Muscle layer of duodenum (tissue), 2 donors: ENCODE measurements at regions not wholly inside any gene's neighbourhood (a gene's known extent, or its start where the extent isn't known, plus 50 kb on each side); places are given as distances from the start of the nearest gene placed in this dataset.

Source experiments
- H3K27ac ChIP-seq: one replicate; pipeline ENCODE4 v1.7.0; 2013; ENCODE audit warnings: mild to moderate bottlenecking, low read length
- H3K27me3 ChIP-seq: one replicate; pipeline ENCODE4 v1.7.0; 2013; ENCODE audit warnings: low read depth, mild to moderate bottlenecking, control low read depth, low read length
- H3K36me3 ChIP-seq, 2 donors: one replicate each; pipeline ENCODE4 v1.7.0; 2013; ENCODE audit warnings: low read length in 2 of 2, control low read depth in 1 of 2, mild to moderate bottlenecking in 1 of 2; ENCODE audit not compliant: insufficient read depth in 2 of 2, control insufficient read depth in 1 of 2
- H3K4me1 ChIP-seq, 2 donors: one replicate each; pipeline ENCODE4 v1.7.0; 2013; ENCODE audit warnings: low read length in 2 of 2, mild to moderate bottlenecking in 2 of 2, control low read depth in 1 of 2, moderate library complexity in 1 of 2; ENCODE audit not compliant: insufficient read depth in 2 of 2, control insufficient read depth in 1 of 2
- H3K4me3 ChIP-seq, 2 donors: one replicate each; pipeline ENCODE4 v1.7.0; 2013; ENCODE audit warnings: low read length in 2 of 2, low read depth in 1 of 2, mild to moderate bottlenecking in 1 of 2
- H3K9me3 ChIP-seq, 2 donors: one replicate each; pipeline ENCODE4 v1.7.0; 2013; ENCODE audit warnings: low read length in 2 of 2, control low read depth in 1 of 2, mild to moderate bottlenecking in 1 of 2; ENCODE audit not compliant: control insufficient read depth in 1 of 2
- donor health status: healthy.

DNA sequence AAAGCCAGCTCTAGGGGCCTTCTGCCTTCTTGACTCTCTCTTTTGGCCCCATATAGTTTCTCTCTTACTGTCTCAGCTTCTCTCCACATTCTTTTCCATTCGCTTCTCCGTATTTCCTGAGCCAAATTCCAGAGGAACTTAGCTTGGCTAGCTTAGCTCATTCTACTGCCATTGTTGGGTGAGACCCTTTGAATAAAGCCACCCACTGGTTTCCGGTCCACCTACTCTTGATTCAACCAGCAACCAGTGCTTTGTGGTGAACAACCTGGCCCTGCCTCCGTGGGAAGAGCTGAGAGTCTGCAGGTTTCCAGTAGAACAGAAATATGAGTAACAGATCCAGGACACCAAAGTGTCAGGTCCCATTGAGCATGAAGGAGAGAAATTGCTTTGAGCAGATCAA is 81.3 kb upstream of the ARHGAP20 start:
- no peaks in the 10 kb centered on the region for H3K4me1 ChIP-seq
- no peaks in the 10 kb centered on the region for H3K36me3 ChIP-seq
- no peak overlapping the region for H3K27ac ChIP-seq
- H3K9me3 ChIP-seq, result no peaks in the 10 kb centered on the region
- no peaks in the 10 kb centered on the region for H3K27me3 ChIP-seq
- no peak overlapping the region for H3K4me3 ChIP-seq

DNA sequence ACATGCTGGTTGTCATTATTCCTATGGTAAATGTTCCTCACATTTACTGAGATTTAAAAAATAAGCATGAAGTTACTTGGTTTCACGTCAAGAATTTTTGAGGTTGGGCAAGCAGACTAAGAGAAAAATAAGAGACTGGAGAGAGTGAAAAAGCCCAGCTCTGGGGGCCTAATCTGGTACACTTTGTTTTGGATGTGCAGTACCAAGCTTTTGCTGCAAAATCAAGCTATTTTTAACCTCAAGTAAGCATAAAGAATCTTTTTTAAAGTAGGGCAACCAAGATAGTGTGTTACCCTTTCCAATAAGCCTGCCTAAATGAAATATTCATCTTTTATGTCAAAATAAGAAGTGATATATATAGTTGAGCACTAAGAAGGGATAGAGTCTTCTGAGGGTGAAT is 79.4 kb upstream of the ARHGAP20 start:
- no peaks in the 10 kb centered on the region for H3K9me3 ChIP-seq
- H3K36me3 ChIP-seq, result no peaks in the 10 kb centered on the region
- no peak overlapping the region for H3K4me3 ChIP-seq
- H3K4me1 ChIP-seq, result no peaks in the 10 kb centered on the region
- no peaks in the 10 kb centered on the region for H3K27me3 ChIP-seq
- no peak overlapping the region for H3K27ac ChIP-seq

DNA sequence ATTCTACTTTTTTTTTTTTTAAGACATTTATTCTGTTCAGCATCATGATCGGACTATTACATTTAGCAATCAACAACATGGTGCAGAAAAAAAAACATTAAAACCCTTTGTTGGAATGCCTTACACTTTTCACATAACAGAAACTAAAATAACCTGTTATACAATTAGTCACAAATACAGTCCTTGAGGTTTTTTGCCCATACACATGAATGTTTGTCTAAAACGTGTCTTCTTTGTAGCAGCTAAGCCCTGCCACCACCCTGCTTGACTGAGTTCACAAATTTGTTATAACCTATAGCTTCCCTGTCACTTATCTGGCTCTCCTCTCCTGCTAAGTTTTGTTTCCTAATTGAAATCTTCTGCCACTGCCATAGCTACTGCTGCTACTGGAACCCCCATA is 75.4 kb upstream of the ARHGAP20 start:
- H3K4me1 ChIP-seq, result no peaks in the 10 kb centered on the region
- peaks cover 0 to 8% of the 10 kb centered on the region in 2 donors for H3K9me3 ChIP-seq
- no peak overlapping the region for H3K4me3 ChIP-seq
- H3K36me3 ChIP-seq, result no peaks in the 10 kb centered on the region
- no peaks in the 10 kb centered on the region for H3K27me3 ChIP-seq
- no peak overlapping the region for H3K27ac ChIP-seq

DNA sequence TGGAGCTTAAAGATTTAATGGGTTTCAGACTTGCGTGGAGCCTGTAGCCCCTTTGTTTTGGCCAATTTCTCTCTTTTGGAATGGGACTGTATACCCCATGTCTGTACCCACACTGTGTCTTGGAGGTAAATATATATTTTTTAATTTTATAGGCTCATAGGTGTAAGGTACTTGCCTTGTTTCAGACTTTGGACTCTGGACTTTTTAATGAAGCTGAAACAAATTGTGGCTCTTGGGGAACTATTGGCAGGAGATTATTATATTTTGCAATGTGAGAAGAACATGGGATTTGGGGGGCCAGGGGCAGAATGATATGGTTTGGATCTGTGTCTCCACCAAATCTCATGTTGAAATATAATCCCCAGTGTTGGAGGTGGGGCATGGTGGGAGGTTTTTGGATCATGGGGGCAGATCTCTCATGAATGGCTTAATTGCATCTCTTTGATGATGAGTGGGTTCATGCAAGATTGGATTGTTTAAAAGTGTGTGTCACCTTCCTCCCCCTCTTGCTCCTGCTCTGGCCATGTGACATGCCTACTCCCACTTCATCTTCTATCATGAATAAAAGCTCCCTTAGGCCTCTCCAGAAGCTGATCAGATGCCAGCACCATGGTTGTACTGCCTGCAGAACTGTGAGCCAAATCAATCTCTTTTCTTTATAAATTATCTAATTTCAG is 74.1 kb upstream of the ARHGAP20 start:
- no peak overlapping the region for H3K4me3 ChIP-seq
- H3K27ac ChIP-seq, result no peak overlapping the region
- no peaks in the 10 kb centered on the region for H3K27me3 ChIP-seq
- H3K36me3 ChIP-seq, result no peaks in the 10 kb centered on the region
- H3K9me3 ChIP-seq, result peaks cover 0 to 8% of the 10 kb centered on the region in 2 donors
- H3K4me1 ChIP-seq, result no peaks in the 10 kb centered on the region

DNA sequence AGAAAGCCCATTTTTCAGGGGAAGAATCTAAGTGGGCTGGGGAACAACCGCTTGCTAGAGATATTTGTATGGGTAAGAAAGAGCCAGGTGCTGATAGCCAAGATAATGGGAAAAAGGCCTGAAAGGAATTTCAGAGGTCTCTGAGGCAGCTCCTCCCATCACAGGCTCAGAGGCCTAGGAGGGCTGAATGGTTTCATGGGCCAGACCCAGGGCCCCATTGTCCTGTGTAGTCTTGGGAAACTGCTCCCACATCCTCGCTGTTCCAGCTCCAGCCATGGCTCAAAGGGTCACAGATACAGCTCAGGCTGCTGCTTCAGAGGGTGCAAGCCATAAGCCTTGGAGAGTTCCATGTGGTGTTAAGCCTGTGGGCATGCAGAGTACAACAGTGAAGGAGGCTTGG is 73.2 kb upstream of the ARHGAP20 start:
- Histone ChIP-seq H3K9me3 (peaks cover 0 to 8% of the 10 kb centered on the region in 2 donors), H3K4me3 (no peak overlapping the region), H3K36me3 (no peaks in the 10 kb centered on the region), H3K27me3 (no peaks in the 10 kb centered on the region), H3K27ac (no peak overlapping the region), H3K4me1 (no peaks in the 10 kb centered on the region)

DNA sequence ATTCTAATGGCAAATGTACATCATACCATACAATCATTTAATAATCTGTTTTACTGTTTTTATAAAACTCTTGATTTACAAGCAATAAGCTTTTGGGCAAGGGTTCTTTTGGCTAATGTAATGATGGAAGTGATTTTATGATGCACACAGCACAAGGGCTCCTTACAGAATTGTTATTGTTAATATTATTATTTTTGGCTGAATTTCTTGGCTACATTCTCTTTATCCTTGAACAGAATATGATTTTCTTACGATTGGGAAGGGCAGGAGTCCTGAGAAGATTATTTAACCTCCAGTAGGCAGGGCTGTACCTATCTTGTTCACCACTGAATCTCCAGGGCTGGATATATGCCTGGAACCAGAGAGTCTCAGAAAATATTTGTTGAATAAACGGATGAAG is 70.4 kb upstream of the ARHGAP20 start:
- Histone ChIP-seq H3K36me3 (no peaks in the 10 kb centered on the region), H3K4me1 (peaks cover 7 to 12% of the 10 kb centered on the region in 2 donors), H3K27me3 (no peaks in the 10 kb centered on the region), H3K27ac (no peak overlapping the region), H3K4me3 (no peak overlapping the region), H3K9me3 (peaks cover 2 to 15% of the 10 kb centered on the region in 2 donors)

DNA sequence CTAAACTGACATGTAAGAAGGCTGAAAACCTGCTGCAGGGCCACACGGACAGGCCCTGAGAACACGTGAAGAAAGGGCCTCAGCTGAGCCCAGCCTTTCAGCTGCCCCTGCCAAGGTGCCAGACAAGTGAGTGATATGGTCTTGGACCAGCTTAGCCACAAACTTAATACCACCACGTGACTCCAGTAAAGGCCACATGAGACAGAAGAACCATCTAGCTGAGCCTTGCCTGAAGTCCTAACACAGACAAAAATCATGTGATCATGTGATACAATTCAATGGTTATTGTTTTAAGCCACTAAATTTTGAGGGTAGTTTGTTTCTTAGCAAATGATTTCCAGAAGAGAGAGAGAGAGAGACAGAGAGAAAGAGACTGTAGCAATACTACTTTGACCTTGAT is 66.9 kb upstream of the ARHGAP20 start:
- Histone ChIP-seq H3K27ac (no peak overlapping the region), H3K4me1 (peaks cover 7 to 13% of the 10 kb centered on the region in 2 donors), H3K9me3 (peaks cover 2 to 6% of the 10 kb centered on the region in 2 donors)

DNA sequence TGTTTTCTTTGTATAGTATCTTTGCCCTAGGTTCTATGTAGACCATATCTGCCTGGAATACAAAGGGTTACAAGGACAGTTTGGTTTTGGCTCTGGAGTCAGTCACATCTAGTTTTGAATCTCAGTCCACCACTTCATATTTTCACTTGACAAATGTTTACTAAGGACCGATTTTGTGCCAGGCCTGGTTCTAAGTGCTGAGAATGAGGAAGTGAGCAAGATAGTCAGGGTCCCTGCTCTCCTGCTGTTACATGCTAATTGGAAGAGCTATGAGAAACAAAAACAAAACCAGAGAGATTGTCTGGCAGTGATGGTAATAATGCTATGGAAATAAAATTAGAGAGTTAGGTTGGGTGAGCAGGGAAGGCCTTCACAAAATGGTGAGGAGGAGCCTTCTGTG is 66.1 kb upstream of the ARHGAP20 start:
- H3K27me3 ChIP-seq, result no peaks in the 10 kb centered on the region
- no peaks in the 10 kb centered on the region for H3K36me3 ChIP-seq
- H3K9me3 ChIP-seq, result peaks cover 2 to 6% of the 10 kb centered on the region in 2 donors
- peaks cover 7 to 13% of the 10 kb centered on the region in 2 donors for H3K4me1 ChIP-seq
- H3K4me3 ChIP-seq, result peak overlapping the region in 1 of 2 donors; percentile 6
- H3K27ac ChIP-seq, result peak overlapping the region; percentile 59

More for the DNA sequence above, 66.9 kb upstream of the ARHGAP20 start:
- Histone ChIP-seq H3K36me3 (no peaks in the 10 kb centered on the region), H3K27me3 (no peaks in the 10 kb centered on the region), H3K4me3 (no peak overlapping the region)

DNA sequence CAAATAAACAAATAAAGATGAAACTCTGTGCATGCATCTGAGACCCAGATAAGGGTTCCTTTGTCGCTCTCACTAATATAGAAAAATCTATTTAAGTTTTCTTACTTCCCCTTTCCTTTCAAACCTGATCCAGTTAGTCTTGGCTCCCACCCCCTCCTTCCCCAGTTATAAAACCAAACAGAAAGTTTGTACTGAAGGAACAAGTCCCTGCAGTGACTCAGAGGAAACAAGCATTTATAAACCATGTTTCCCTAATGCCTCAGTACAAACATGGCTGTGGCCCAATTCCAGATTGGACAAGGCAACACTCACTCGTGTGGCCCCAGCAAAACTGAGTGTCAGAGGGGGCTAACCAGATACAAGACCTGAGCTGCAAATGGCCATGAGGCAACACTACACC is 65.5 kb upstream of the ARHGAP20 start:
- peak overlapping the region; percentile 59 for H3K27ac ChIP-seq
- H3K9me3 ChIP-seq, result peaks cover 2 to 6% of the 10 kb centered on the region in 2 donors
- H3K4me1 ChIP-seq, result peaks cover 7 to 13% of the 10 kb centered on the region in 2 donors
- H3K36me3 ChIP-seq, result no peaks in the 10 kb centered on the region
- H3K27me3 ChIP-seq, result no peaks in the 10 kb centered on the region
- H3K4me3 ChIP-seq, result peak overlapping the region in 1 of 2 donors; percentile 6

DNA sequence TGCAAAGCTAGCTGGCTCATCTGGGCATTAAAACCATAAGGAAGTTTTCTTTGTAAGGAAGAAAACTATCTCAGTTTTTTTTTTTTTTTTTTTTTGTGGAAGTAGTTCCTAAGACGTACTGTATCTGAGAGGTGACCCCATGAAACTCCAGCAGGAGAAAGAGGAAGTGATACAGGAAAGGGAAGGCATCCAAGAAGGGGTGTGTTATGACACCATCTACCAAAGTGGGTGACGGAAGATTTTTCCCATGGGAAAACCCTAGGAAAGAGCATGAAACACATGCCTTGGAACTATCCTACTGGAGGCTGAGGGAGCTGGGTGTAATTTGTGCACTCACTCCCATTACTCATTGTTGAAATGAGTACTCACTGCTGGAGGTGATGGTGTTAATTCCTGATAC is 63.8 kb upstream of the ARHGAP20 start:
- Histone ChIP-seq H3K4me1 (peaks cover 7 to 13% of the 10 kb centered on the region in 2 donors), H3K9me3 (peaks cover 2 to 6% of the 10 kb centered on the region in 2 donors), H3K36me3 (no peaks in the 10 kb centered on the region), H3K27me3 (no peaks in the 10 kb centered on the region), H3K4me3 (no peak overlapping the region), H3K27ac (no peak overlapping the region)

DNA sequence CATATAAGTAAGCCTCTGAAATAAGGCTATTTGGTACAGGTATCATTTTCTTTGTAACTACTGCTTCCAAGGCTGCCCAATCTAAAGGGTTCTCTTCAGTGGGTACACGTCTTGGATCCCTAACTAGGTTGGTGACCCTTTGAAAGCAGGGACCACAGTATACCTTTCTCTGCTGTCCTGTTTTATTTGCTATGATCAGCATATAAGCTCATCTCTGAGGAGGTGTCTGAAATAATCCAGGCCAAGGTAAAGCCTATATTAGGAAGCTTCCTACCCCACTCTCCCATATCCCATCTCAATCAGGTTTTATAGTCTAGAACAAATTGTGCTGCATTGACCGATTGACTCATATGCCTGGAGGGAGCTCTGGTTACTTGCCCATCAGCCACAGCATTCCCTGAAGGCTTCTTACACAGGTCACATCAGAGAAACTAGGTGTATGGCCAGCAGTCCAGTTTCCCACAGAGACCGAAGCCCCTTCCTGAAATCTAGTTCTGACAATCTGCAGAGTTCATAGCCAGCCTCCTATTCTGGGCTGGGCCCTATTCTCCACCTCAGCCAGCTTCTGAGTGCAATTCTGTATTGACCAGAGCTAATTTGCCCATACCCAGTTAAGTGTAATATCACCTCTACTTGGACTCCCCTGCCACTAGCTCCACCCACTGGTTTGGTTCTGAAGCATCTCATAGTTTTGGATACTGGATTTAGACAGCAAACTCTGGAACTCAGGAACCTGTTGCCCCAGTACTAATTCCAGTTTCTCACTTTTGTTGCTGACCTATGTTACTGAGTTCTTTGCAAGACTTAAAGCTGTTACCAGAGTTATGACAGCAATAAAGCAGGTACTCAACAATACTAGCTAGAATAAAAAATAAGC is 62.1 kb upstream of the ARHGAP20 start:
- Histone ChIP-seq H3K27ac (no peak overlapping the region), H3K27me3 (no peaks in the 10 kb centered on the region)

More for the DNA sequence above, 62.1 kb upstream of the ARHGAP20 start:
- Histone ChIP-seq H3K4me1 (peaks cover 7 to 13% of the 10 kb centered on the region in 2 donors), H3K4me3 (no peak overlapping the region), H3K9me3 (peaks cover 2 to 6% of the 10 kb centered on the region in 2 donors), H3K36me3 (no peaks in the 10 kb centered on the region)
